Stomach (tissue), 4 donors: ENCODE measurements at regions not wholly inside any gene's neighbourhood (a gene's known extent, or its start where the extent isn't known, plus 50 kb on each side); places are given as distances from the start of the nearest gene placed in this dataset.

Experiments
- EP300 ChIP-seq: sonication (generic); formaldehyde crosslinking; IDR thresholded peaks from one replicate; pipeline ENCODE4 v1.6.1; 2017; ENCODE audit warnings: antibody characterized with exemption
- POLR2A ChIP-seq, 4 donors: fragments of 450-650 bp; IDR thresholded peaks; one replicate each; pipeline ENCODE4 v1.6.1; 2016; ENCODE audit warnings: antibody characterized with exemption in 4 of 4, control low read depth in 2 of 4, mild to moderate bottlenecking in 1 of 4, moderate library complexity in 1 of 4
- TF ChIP-seq, protein P1 (sequence below), 7 experiments: fragments of 450-650 bp in 4 of 7; fragments of 200-600 bp in 3 of 7; sonication (generic) in 3 of 7; IDR thresholded peaks; one replicate each; pipeline ENCODE4 v1.5.1; 2016 to 2019; ENCODE audit warnings: antibody characterized with exemption in 7 of 7, control low read depth in 2 of 7, mild to moderate bottlenecking in 1 of 7

GRCh38 chr2:172233987-172234715 lies 131.5 kb upstream of the DLX2 start:
- TF ChIP-seq POLR2A (IDR thresholded peaks at IDR 0.05), result no peak
- TF ChIP-seq, protein P1, sequence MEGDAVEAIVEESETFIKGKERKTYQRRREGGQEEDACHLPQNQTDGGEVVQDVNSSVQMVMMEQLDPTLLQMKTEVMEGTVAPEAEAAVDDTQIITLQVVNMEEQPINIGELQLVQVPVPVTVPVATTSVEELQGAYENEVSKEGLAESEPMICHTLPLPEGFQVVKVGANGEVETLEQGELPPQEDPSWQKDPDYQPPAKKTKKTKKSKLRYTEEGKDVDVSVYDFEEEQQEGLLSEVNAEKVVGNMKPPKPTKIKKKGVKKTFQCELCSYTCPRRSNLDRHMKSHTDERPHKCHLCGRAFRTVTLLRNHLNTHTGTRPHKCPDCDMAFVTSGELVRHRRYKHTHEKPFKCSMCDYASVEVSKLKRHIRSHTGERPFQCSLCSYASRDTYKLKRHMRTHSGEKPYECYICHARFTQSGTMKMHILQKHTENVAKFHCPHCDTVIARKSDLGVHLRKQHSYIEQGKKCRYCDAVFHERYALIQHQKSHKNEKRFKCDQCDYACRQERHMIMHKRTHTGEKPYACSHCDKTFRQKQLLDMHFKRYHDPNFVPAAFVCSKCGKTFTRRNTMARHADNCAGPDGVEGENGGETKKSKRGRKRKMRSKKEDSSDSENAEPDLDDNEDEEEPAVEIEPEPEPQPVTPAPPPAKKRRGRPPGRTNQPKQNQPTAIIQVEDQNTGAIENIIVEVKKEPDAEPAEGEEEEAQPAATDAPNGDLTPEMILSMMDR (IDR thresholded peaks at IDR 0.05), result no peak
- TF ChIP-seq EP300, result no peak
